Endodermal cell (in vitro differentiated cells): ENCODE measurements at regions not wholly inside any gene's neighbourhood (a gene's known extent, or its start where the extent isn't known, plus 50 kb on each side); places are given as distances from the start of the nearest gene placed in this dataset.

ENCODE experiments used
- DNase-seq: peaks from one replicate; pipeline ENCODE4 v3.0.0-alpha.2; 2017
- H3K27ac ChIP-seq: 2 replicates; pipeline ENCODE4 v1.5.1; 2013; ENCODE audit warnings: mild to moderate bottlenecking, low read depth, low read length, moderate library complexity
- H3K27me3 ChIP-seq: 2 replicates; pipeline ENCODE4 v1.6.1; 2013; ENCODE audit warnings: mild to moderate bottlenecking, low read length, moderate library complexity; ENCODE audit not compliant: insufficient read depth, control insufficient read depth, poor library complexity, severe bottlenecking
- H3K36me3 ChIP-seq: 2 replicates; pipeline ENCODE4 v1.7.0; 2013; ENCODE audit warnings: mild to moderate bottlenecking, low read length, moderate library complexity; ENCODE audit not compliant: control insufficient read depth, insufficient read depth
- H3K4me1 ChIP-seq: one replicate; pipeline ENCODE4 v1.7.0; 2013; ENCODE audit warnings: low read length; ENCODE audit not compliant: control insufficient read depth, insufficient read depth
- H3K4me3 ChIP-seq: 2 replicates; pipeline ENCODE4 v1.5.1; 2013; ENCODE audit warnings: mild to moderate bottlenecking, low read length, moderate library complexity
- H3K9ac ChIP-seq: 2 replicates; pipeline ENCODE4 v1.6.1; 2013; ENCODE audit warnings: mild to moderate bottlenecking, low read length, moderate library complexity; ENCODE audit not compliant: poor library complexity, severe bottlenecking; ENCODE audit errors: extremely low read depth
- H3K9me3 ChIP-seq: 2 replicates; pipeline ENCODE4 v1.6.1; 2013; ENCODE audit warnings: mild to moderate bottlenecking, low read length, moderate library complexity; ENCODE audit not compliant: control insufficient read depth
- H3K27ac Mint-ChIP-seq: 2 replicates; pipeline ENCODE4 v1.8.0; 2020; ENCODE audit warnings: mixed read lengths
- H3K27me3 Mint-ChIP-seq: 2 replicates; pipeline ENCODE4 v1.8.0; 2021; ENCODE audit warnings: mild to moderate bottlenecking, mixed read lengths; ENCODE audit not compliant: insufficient read depth
- H3K36me3 Mint-ChIP-seq: 2 replicates; pipeline ENCODE4 v1.8.0; 2020; ENCODE audit warnings: low read depth, mixed read lengths
- H3K4me1 Mint-ChIP-seq: 2 replicates; pipeline ENCODE4 v1.8.0; 2020; ENCODE audit warnings: mixed read lengths
- H3K4me3 Mint-ChIP-seq: 2 replicates; pipeline ENCODE4 v1.8.0; 2020; ENCODE audit warnings: mild to moderate bottlenecking, moderate library complexity, mixed read lengths
- H3K9me3 Mint-ChIP-seq: 2 replicates; pipeline ENCODE4 v1.8.0; 2020; ENCODE audit warnings: mild to moderate bottlenecking, mixed read lengths
- WGBS, 2 experiments: methylation state at CpG; one replicate each; pipeline versions ENCODE4 v1.1.5 to v1.1.7; 2013; ENCODE audit warnings: missing lambda C conversion rate in 2 of 2, mixed read lengths in 1 of 2; ENCODE audit not compliant: insufficient coverage in 1 of 2, insufficient read length in 1 of 2; 5-methylcytosine and 5-hydroxymethylcytosine counted together
- TF ChIP-seq, protein P1 (sequence below): fragments of 200-600 bp; sonication (generic); conservative IDR thresholded peaks from 2 replicates; pipeline ENCODE4 v1.5.0; 2021; ENCODE audit warnings: antibody characterized with exemption, mild to moderate bottlenecking

- Mint-ChIP-seq H3K4me1 (no peaks in the 10 kb centered on the region), H3K27ac (no peak overlapping the region), H3K27me3 (peaks cover 4% of the 10 kb centered on the region), H3K36me3 (no peaks in the 10 kb centered on the region), H3K4me3 (no peak overlapping the region), H3K9me3 (peaks cover 11% of the 10 kb centered on the region)
- H3K36me3 ChIP-seq = no peaks in the 10 kb centered on the region
- no peaks in the 10 kb centered on the region for H3K9me3 ChIP-seq
- H3K4me3 ChIP-seq = no peak overlapping the region
- no peak overlapping the region for H3K27ac ChIP-seq
- no peak for DNase-seq
- peaks cover 5% of the 10 kb centered on the region for H3K27me3 ChIP-seq
- TF ChIP-seq, protein P1, sequence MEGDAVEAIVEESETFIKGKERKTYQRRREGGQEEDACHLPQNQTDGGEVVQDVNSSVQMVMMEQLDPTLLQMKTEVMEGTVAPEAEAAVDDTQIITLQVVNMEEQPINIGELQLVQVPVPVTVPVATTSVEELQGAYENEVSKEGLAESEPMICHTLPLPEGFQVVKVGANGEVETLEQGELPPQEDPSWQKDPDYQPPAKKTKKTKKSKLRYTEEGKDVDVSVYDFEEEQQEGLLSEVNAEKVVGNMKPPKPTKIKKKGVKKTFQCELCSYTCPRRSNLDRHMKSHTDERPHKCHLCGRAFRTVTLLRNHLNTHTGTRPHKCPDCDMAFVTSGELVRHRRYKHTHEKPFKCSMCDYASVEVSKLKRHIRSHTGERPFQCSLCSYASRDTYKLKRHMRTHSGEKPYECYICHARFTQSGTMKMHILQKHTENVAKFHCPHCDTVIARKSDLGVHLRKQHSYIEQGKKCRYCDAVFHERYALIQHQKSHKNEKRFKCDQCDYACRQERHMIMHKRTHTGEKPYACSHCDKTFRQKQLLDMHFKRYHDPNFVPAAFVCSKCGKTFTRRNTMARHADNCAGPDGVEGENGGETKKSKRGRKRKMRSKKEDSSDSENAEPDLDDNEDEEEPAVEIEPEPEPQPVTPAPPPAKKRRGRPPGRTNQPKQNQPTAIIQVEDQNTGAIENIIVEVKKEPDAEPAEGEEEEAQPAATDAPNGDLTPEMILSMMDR = no peak
- no peaks in the 10 kb centered on the region for H3K4me1 ChIP-seq
- WGBS, 2 experiments = 90 to 100% methylated on average over 1 to 2 of the region's 2 CpGs
- H3K9ac ChIP-seq = no peak overlapping the region
Observed at GRCh38 chr7:131727189-131727588, 170.8 kb upstream of the PODXL start.

- Mint-ChIP-seq H3K4me3 (no peak overlapping the region), H3K9me3 (peaks cover 11% of the 10 kb centered on the region), H3K4me1 (no peaks in the 10 kb centered on the region), H3K36me3 (no peaks in the 10 kb centered on the region), H3K27ac (no peak overlapping the region), H3K27me3 (peaks cover 4% of the 10 kb centered on the region)
- DNase-seq = no peak
- H3K4me1 ChIP-seq = no peaks in the 10 kb centered on the region
- H3K4me3 ChIP-seq = no peak overlapping the region
- H3K27me3 ChIP-seq = peaks cover 5% of the 10 kb centered on the region
- no peaks in the 10 kb centered on the region for H3K9me3 ChIP-seq
- no peaks in the 10 kb centered on the region for H3K36me3 ChIP-seq
- WGBS, 2 experiments = 85 to 100% methylated on average over 2 to 4 of the region's 4 CpGs
- no peak overlapping the region for H3K9ac ChIP-seq
- TF ChIP-seq, protein P1 = no peak
- H3K27ac ChIP-seq = no peak overlapping the region
Observed at GRCh38 chr7:131726686-131727085, 170.3 kb upstream of the PODXL start.

DNA sequence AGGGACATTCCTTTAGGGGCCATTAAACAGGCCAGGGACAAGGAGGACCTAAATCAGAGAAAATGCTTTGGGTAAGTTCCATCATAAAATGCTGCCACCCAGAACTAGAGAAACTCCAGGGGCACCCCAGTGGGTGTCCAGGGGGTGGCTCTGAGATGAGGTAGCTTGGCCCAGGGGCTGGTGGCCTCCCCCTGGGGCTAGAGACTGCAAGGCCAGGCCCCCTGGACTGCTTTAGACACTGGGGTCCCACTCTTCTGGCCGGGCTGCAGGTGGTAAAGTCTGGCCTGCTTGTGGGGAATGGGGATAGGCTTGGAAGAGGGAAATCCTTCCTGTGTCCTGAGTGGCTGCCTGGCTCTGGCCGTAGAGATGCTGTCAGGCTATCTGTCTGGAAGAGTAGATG is 169.6 kb upstream of the PODXL start:
- H3K9me3 ChIP-seq = no peaks in the 10 kb centered on the region
- Mint-ChIP-seq H3K4me3 (no peak overlapping the region), H3K27me3 (peaks cover 4% of the 10 kb centered on the region), H3K27ac (no peak overlapping the region), H3K9me3 (peaks cover 11% of the 10 kb centered on the region), H3K4me1 (no peaks in the 10 kb centered on the region), H3K36me3 (no peaks in the 10 kb centered on the region)
- no peak overlapping the region for H3K9ac ChIP-seq
- H3K36me3 ChIP-seq = no peaks in the 10 kb centered on the region
- 84% methylated on average over 2 of the region's 2 CpGs; no CpG with 5 or more reads in 1 of the 2 experiments for WGBS, 2 experiments
- no peak for DNase-seq
- H3K27me3 ChIP-seq = peaks cover 5% of the 10 kb centered on the region
- H3K4me1 ChIP-seq = no peaks in the 10 kb centered on the region
- no peak overlapping the region for H3K4me3 ChIP-seq
- TF ChIP-seq, protein P1 = no peak
- no peak overlapping the region for H3K27ac ChIP-seq
